ENCODE measurements at regions not wholly inside any gene's neighbourhood (a gene's known extent, or its start where the extent isn't known, plus 50 kb on each side); places are given as distances from the start of the nearest gene placed in this dataset.

GRCh38 chr2:238593678-238594077 is 167.0 kb downstream of the ASB1 start:
- Histone ChIP-seq H3K4me3 (no peak overlapping the region), H3K9me3 (no peaks in the 10 kb centered on the region), H3K27me3 (no peaks in the 10 kb centered on the region), H3K27ac (no peak overlapping the region), H3K4me1 (peaks cover 5 to 34% (median 8%) of the 10 kb centered on the region in 3 donors), H3K36me3 (no peaks in the 10 kb centered on the region)
- 91 to 96% methylated on average over 5 to 8 of the region's 9 CpGs for WGBS, 2 donors (ENCODE audit: low coverage in 1 of 2)
- TF ChIP-seq EP300 (IDR thresholded peaks at IDR 0.05) (no peak), POLR2A (IDR thresholded peaks at IDR 0.05) (no peak), POLR2AphosphoS5 (IDR thresholded peaks at IDR 0.05) (no peak), CTCF (IDR thresholded peaks at IDR 0.05) (no peak)
- no peak for ATAC-seq

GRCh38 chr2:238594796-238595749 is 168.3 kb downstream of the ASB1 start:
- no peaks in the 10 kb centered on the region for H3K36me3 ChIP-seq
- no peak for ATAC-seq
- WGBS, 2 donors (ENCODE audit: low coverage in 1 of 2) = 93 to 100% methylated on average over 1 to 5 of the region's 13 CpGs
- no peaks in the 10 kb centered on the region for H3K9me3 ChIP-seq
- H3K4me1 ChIP-seq = peaks cover 5 to 46% (median 8%) of the 10 kb centered on the region in 3 donors
- TF ChIP-seq POLR2A (IDR thresholded peaks at IDR 0.05) = no peak
- no peak for TF ChIP-seq POLR2AphosphoS5 (IDR thresholded peaks at IDR 0.05)
- no peak for TF ChIP-seq CTCF (IDR thresholded peaks at IDR 0.05)
- no peak for TF ChIP-seq EP300 (IDR thresholded peaks at IDR 0.05)
- no peaks in the 10 kb centered on the region for H3K27me3 ChIP-seq
- H3K4me3 ChIP-seq = no peak overlapping the region
- peak overlapping the region in 3 of 4 donors; percentile 88 to 92 (median 92) for H3K27ac ChIP-seq

DNA sequence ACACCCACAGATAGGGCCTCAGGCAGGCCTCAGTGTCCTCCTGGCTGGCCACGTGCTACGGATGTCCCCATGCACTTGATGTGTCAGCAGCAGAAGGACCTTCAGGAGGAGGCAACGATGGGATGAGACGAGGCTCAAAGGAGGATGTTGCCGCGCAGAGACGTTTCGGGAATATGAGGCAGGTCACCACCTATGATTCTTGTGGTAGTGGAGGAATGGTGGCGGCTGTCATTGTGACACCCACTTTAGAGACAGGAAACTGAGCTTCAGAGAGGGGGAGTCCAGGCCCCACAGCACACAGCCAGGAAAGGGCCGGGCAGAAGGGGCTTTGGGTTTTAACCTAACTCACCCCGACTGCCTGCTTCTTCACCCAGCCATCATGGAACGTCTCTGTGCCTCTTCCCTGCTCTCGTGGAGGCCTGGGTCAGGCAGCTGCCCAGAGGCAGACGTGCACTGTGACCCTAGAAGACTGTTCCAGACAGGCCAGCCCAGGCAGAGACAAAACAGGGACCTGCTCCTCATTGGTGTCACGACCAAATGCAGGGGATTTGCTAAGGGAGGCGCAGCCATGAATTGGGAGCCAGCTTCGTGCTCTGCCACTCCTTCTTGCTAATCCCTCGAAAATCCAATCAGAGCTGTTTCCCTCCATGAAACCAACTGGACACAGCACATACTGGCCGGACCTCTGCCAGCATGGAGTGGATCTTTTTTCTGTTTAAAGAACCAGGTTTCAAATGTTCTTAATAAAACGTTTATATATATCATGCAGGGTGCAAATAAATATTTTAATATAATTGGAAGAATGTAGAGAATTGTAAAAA is 169.2 kb downstream of the ASB1 start:
- H3K27ac ChIP-seq = peak overlapping the region; percentile 88 to 97 (median 92)
- peaks cover 5 to 55% (median 9%) of the 10 kb centered on the region in 3 donors for H3K4me1 ChIP-seq
- no peaks in the 10 kb centered on the region for H3K27me3 ChIP-seq
- WGBS, 2 donors (ENCODE audit: low coverage in 1 of 2) = 62 to 76% methylated on average over 5 to 15 of the region's 20 CpGs
- H3K9me3 ChIP-seq = no peaks in the 10 kb centered on the region
- no peak for TF ChIP-seq EP300 (IDR thresholded peaks at IDR 0.05)
- TF ChIP-seq POLR2AphosphoS5 (IDR thresholded peaks at IDR 0.05) = no peak
- H3K4me3 ChIP-seq = no peak overlapping the region
- no peaks in the 10 kb centered on the region for H3K36me3 ChIP-seq
- no peak for ATAC-seq

GRCh38 chr2:238596571-238597551 is 170.1 kb downstream of the ASB1 start:
- Histone ChIP-seq H3K27ac (peak overlapping the region; percentile 88 to 97 (median 92)), H3K4me1 (peaks cover 10 to 64% (median 18%) of the 10 kb centered on the region in 3 donors), H3K27me3 (no peaks in the 10 kb centered on the region), H3K9me3 (no peaks in the 10 kb centered on the region), H3K4me3 (no peak overlapping the region), H3K36me3 (no peaks in the 10 kb centered on the region)
- peak; percentile 81 for ATAC-seq
- WGBS, 2 donors (ENCODE audit: low coverage in 1 of 2) = 37 to 47% methylated on average over 7 to 22 of the region's 24 CpGs
- TF ChIP-seq CTCF (IDR thresholded peaks at IDR 0.05) (no peak), EP300 (IDR thresholded peaks at IDR 0.05) (peak; percentile 60), POLR2A (IDR thresholded peaks at IDR 0.05) (peak in 1 of 2 donors; percentile 18), POLR2AphosphoS5 (IDR thresholded peaks at IDR 0.05) (peak; percentile 98)

Data from gastroesophageal sphincter (tissue), 4 donors.